GM18502 (cell line): ENCODE measurements at regions not wholly inside any gene's neighbourhood (a gene's known extent, or its start where the extent isn't known, plus 50 kb on each side); places are given as distances from the start of the nearest gene placed in this dataset.
"Not testable (repeated sequence)": the region's sequence is repeated elsewhere in the genome, so short reads cannot be mapped to it uniquely, and the experiment has no call there.

Experiments used
- ATAC-seq: cut with Tn5 transposase; IDR thresholded peaks from one replicate; pipeline ENCODE4 v1.9.1; 2021; ENCODE audit warnings: mild to moderate bottlenecking; ENCODE audit not compliant: unreplicated experiment, poor library complexity

GRCh38 chr20:47909696-47910369, 124.6 kb upstream of the SULF2 start:
- ATAC-seq: not testable (repeated sequence)

DNA sequence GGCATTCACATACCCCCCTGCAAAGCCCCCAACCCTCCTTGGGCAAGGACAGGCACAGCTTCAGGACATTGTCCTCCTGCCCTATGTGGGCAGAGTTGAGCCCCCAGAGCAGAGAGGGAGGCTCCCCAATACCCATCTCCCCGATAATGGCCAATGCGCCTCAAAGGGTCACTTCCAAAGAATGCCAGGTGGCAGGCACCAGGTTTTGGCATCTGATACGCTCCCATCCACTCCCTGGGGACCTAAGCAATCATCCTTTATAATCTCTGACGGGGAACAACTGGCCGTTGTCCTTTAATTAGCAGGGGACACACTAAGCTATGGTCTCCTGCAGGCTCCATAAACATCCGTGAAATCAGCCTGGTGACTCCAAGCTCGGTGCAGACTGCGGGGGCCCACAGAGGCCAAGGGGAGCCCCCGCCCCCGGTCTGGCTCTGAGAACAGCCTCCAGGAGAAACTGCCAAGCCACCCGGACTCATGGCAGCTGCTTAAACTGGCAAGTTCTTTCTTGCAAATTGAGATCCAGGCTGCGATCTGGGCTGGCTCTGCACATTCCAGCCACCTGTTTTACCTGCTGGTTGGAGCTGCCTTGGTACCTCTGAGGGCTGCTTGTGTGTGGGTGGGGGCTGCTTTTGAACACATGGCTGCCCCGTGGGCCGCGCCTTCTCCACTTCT, 123.2 kb upstream of the SULF2 start:
- not testable (repeated sequence) for ATAC-seq

DNA sequence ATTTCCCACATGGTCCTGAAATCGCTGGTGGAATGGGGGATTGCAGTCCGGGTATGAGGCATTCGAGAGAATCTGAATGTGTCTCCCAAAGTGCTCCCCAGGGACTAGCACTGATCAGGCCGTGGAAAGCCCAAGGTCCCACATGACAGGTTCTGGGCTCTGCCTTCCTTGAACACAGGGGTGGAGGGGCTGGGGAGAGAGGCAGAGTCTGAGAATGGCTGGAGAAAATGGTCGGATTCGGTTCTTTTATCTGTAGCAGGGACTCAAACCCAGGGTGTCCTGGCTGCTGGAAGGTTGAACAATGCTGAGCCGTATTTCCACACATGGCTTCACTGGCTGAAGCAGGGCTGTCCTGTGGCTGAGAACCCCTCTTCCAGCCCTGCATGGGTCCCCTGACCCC, 122.7 kb upstream of the SULF2 start:
- not testable (repeated sequence) for ATAC-seq

GRCh38 chr20:47907031-47907675, 121.9 kb upstream of the SULF2 start:
- no peak for ATAC-seq

- no peak for ATAC-seq
Measured at GRCh38 chr20:47906348-47906660, 121.0 kb upstream of the SULF2 start.

DNA sequence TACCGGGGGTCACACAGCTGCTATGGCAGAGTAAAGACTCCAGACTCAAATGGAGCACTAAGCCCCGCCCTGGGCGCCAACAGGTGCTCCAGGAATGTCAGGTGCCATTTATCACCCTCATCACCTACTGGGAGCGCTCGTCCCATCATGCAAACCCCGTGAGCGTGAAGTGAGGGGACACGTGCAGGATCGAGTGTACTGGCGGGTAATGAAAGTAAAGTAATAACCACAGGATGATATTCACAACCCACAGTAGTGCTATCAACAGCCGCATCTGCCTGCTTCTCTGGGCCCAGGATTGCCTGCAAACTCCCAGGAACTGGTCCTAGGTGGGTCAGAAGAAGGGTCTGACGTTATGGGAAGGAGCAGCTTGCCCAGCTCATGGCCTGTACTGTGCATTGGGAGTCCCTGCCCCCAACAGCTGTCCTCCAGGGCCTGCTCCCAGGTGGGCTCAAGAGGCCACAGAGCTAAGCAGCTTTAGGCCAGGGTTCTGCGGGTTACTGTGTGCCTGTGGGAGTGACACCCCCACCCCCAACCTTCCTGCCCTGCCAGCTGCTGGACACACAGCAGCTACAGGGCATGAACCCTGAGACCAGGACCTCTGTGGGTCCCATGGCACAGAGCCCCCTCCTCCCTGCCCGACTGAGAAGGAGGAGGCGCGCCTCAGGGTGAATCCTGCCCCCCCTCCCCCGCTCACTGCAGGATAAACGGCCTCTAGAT, 120.5 kb upstream of the SULF2 start:
- ATAC-seq: no peak

DNA sequence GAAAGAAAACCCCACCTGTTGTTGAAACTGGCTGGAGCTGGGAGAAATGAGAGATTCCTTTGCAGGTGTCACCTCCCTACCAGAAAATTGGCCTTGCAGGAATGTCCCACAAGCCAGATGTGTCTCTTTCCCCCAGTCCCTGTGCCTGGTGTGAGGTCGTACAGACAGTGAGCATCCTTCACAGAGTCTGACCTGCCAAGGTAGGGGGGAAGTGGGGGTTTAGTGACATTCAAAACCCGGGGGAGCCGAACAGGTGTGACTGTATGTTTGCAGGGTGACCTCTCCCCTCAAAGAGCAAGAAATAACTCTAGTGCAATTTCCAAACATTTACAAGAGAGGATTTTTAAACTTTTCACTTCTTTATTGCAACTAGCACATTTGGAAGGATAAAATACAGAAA, 117.7 kb upstream of the SULF2 start:
- not testable (repeated sequence) for ATAC-seq

GRCh38 chr20:47899313-47899712, 114.0 kb upstream of the SULF2 start:
- ATAC-seq: not testable (repeated sequence)

DNA sequence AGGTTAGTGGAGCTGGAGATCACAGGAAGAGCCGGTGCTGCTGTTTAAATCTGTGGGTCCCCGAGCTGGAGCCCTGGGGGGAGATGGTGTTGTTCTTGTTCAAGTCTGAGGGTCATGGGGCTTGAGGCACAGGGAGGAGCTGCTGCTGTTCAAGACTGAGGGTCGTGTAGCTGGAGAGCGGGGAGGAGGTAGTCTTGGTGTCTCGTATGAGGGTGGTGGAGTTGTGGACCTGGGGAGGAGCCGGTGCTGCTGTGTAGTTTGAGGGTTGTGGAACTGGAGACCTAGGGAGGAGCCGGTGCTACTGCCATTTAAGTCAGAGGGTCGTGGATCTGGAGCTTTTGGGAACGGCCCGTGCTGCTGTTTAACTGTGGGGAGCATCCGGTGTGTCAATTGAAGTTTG, 112.2 kb upstream of the SULF2 start:
- ATAC-seq: no peak

GRCh38 chr20:47892681-47893080, 107.4 kb upstream of the SULF2 start:
- ATAC-seq: not testable (repeated sequence)

DNA sequence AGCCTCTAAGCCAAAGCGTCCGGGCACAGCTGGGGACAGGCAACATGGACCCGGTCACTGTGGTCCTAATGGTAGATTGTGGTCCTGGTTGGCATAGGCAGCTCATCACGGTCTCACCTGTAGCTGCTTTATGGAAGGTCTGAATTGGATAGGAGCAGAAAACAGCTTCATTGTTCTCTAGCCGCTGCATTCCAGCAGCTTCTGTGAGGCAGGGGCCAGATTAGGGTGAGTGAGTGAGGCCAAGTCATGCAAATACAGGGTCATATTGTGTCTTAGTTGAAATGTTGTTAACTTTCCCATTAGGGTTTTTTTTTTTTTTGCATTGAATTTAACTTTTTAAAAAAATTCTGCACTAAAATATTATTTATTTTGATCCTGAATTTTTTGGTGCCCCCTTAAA, 105.4 kb upstream of the SULF2 start:
- ATAC-seq: not testable (repeated sequence)

DNA sequence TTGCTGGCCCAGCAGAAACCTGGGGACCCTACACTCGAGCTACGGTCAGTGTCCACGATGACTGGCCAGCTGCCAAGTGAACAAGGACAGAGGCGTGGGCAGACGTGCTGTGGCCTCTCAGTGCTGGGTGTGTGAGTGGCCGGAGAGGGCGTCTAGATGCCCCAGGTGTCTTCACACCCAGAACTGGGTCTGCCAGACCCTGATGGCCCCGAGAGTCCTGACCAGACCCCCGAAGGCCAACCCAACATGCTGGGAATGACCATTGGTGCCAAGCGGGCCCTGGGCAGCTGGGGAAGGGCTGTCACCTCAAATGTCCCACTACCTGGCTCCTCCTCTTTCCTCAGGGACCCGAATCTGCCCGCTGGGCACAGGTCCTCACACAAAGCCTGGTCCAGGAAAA, 104.5 kb upstream of the SULF2 start:
- not testable (repeated sequence) for ATAC-seq

DNA sequence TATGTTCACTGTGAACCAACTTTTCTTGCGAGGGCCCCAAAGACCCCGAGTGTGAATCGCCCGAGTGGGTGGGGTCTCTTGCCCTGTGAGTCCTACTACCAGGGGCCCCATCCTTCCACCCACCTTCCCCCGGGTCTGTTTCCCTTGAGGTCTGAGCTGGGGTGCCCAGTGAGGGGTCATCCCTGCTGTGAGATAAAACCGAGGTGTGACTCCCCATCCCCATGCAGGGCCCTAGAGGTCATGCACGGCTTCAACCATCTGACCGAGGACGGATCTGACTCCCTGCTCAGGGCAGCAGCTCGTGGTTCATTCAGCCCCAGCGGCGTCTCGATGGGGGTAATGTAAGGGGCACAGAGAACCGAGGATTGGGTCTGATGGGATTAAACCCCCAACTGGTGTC, 103.1 kb upstream of the SULF2 start:
- ATAC-seq: no peak

DNA sequence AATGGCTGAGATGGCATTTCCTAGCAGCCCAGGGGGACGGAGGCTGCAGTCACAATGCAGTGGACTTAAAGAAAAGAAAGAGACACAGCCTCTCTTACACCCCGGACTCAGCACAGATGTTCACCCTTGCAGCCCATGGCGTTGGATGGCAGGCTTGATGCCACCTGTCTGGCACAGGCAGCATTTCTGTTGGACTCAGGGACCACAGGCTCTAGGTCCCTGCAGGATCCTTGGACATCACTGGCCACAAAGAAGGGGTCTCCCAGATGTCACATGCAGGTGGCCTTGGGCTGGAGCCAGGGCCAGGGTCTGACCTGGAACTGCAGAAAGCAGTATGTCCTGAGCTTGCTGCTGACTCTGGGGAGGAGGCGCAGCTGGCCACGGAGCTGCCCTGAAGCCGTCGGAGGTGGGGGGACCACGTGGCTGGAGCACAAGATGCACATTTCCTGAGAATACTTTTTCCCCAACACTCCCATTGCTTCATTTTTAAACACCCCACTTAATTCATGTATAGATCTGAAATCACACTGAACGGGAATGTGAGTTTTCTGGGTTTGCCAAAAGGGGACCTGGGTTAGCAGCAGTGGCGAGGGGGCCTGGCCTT, 102.3 kb upstream of the SULF2 start:
- no peak for ATAC-seq

GRCh38 chr20:47887064-47887463, 101.8 kb upstream of the SULF2 start:
- no peak for ATAC-seq

DNA sequence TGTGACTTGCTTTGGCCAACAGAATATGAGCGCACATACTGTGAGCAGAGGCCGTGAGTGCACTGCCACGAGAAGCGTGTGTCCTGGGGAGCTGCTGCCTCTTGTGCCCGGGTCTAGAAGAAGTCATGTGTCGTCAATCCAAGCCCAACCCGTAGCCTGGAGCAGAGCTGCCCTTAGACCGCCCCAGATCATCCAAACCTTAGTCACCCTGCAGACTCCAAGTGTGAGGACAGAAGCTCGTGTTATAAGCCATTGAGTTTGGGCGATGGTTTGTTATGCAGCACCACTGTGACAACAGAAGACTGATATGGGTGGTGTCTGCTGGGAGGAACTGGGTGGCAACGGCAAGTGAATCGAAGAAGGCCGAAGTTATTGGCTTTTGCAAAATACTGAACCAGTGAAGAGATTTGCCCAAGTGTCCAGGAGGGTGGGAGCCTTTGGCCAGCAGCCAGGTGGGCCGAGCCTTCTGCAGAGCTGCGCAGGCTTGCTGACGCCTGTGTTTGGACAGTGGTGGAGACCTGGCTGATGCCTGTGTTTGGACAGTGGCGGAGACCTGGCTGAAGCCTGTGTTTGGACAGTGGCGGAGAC, 101.3 kb upstream of the SULF2 start:
- ATAC-seq: no peak

- no peak for ATAC-seq
Measured at GRCh38 chr20:47885909-47886453, 100.7 kb upstream of the SULF2 start.

DNA sequence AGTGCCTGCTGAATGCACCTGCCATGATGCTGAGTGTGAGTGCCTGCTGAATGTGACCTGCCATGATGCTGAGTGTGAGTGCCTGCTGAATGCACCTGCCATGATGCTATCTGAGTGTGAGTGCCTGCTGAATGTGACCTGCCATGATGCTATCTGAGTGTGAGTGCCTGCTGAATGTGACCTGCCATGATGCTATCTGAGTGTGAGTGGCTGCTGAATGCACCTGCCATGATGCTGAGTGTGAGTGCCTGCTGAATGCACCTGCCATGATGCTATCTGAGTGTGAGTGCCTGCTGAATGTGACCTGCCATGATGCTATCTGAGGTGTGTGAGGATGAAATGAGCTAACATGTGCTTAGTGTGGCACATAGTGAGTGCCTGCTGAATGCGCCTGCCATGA, 98.7 kb upstream of the SULF2 start:
- not testable (repeated sequence) for ATAC-seq

- ATAC-seq: no peak
Measured at GRCh38 chr20:47883186-47883585, 97.9 kb upstream of the SULF2 start.

GRCh38 chr20:47879771-47880170, 94.5 kb upstream of the SULF2 start:
- ATAC-seq: no peak
